ENCODE measurements at regions not wholly inside any gene's neighbourhood (a gene's known extent, or its start where the extent isn't known, plus 50 kb on each side); places are given as distances from the start of the nearest gene placed in this dataset.
"Not testable (repeated sequence)": the region's sequence is repeated elsewhere in the genome, so short reads cannot be mapped to it uniquely, and the experiment has no call there.

- DNase-seq, result no peak
These were observed 89.1 kb upstream of the USP24 start for GRCh38 chr1:55304229-55304740.

GRCh38 chr1:55302972-55303371 lies 87.8 kb upstream of the USP24 start:
- DNase-seq, result no peak

GRCh38 chr1:55301912-55302311 lies 86.7 kb upstream of the USP24 start:
- no peak for DNase-seq

GRCh38 chr1:55300975-55301374 lies 85.8 kb upstream of the USP24 start:
- DNase-seq, result no peak

GRCh38 chr1:55298167-55298894 lies 83.2 kb upstream of the USP24 start:
- no peak for DNase-seq

GRCh38 chr1:55296247-55296646 lies 81.1 kb upstream of the USP24 start:
- not testable (repeated sequence) for DNase-seq

- DNase-seq, result no peak
These were observed 74.5 kb upstream of the USP24 start for GRCh38 chr1:55289614-55290013.

- no peak for DNase-seq
These were observed 73.9 kb upstream of the USP24 start for GRCh38 chr1:55289042-55289441.

GRCh38 chr1:55288245-55288644 lies 73.1 kb upstream of the USP24 start:
- no peak for DNase-seq

GRCh38 chr1:55287723-55288122 lies 72.6 kb upstream of the USP24 start:
- DNase-seq, result no peak

- peak; percentile 63 to 78 for DNase-seq
These were observed 71.9 kb upstream of the USP24 start for GRCh38 chr1:55286856-55287602.

- no peak for DNase-seq
These were observed 70.7 kb upstream of the USP24 start for GRCh38 chr1:55285834-55286233.

- DNase-seq, result peak in 1 of 2 donors; percentile 65
These were observed 69.7 kb upstream of the USP24 start for GRCh38 chr1:55284856-55285255.

GRCh38 chr1:55282058-55282457 lies 66.9 kb upstream of the USP24 start:
- DNase-seq, result no peak

- DNase-seq, result no peak
These were observed 65.6 kb upstream of the USP24 start for GRCh38 chr1:55280731-55281130.

GRCh38 chr1:55279627-55280026 lies 64.5 kb upstream of the USP24 start:
- no peak for DNase-seq

GRCh38 chr1:55278378-55278777 lies 63.2 kb upstream of the USP24 start:
- DNase-seq, result no peak

- peak; percentile 51 to 88 for DNase-seq
These were observed 62.4 kb upstream of the USP24 start for GRCh38 chr1:55277377-55278130.

- DNase-seq, result no peak
These were observed 61.7 kb upstream of the USP24 start for GRCh38 chr1:55276671-55277376.

- DNase-seq, result peak; percentile 74 to 93
These were observed 60.8 kb upstream of the USP24 start for GRCh38 chr1:55275941-55276341.

GRCh38 chr1:55275151-55275748 lies 60.1 kb upstream of the USP24 start:
- DNase-seq, result no peak

- no peak for DNase-seq
These were observed 57.8 kb upstream of the USP24 start for GRCh38 chr1:55272994-55273393.

Measured in inflammatory macrophage treated with lipopolysaccharide for 1 hour (primary cell).